HG03521 (cell line): ENCODE measurements at regions not wholly inside any gene's neighbourhood (a gene's known extent, or its start where the extent isn't known, plus 50 kb on each side); places are given as distances from the start of the nearest gene placed in this dataset.
A peak's percentile ranks its signal among the peaks of the same experiment; 100 is the strongest.
"Not testable (repeated sequence)": the region's sequence is repeated elsewhere in the genome, so short reads cannot be mapped to it uniquely, and the experiment has no call there.

Experiments
- ATAC-seq: cut with Tn5 transposase; IDR thresholded peaks from one replicate; pipeline ENCODE4 v1.9.1; 2021; ENCODE audit warnings: mild to moderate bottlenecking, moderate library complexity; ENCODE audit not compliant: unreplicated experiment

GRCh38 chr12:105681341-105681740 is 350.9 kb downstream of the C12orf75 start:
- ATAC-seq, result no peak

- not testable (repeated sequence) for ATAC-seq
Measured at GRCh38 chr12:105682821-105683220, 352.3 kb downstream of the C12orf75 start.

GRCh38 chr12:105683836-105684235 is 353.3 kb downstream of the C12orf75 start:
- not testable (repeated sequence) for ATAC-seq

GRCh38 chr12:105698075-105698474 is 367.6 kb downstream of the C12orf75 start:
- ATAC-seq, result no peak

- ATAC-seq, result no peak
Measured at GRCh38 chr12:105699209-105699608, 368.7 kb downstream of the C12orf75 start.

- no peak for ATAC-seq
Measured at GRCh38 chr12:105704787-105705186, 374.3 kb downstream of the C12orf75 start.

- no peak for ATAC-seq
Measured at GRCh38 chr12:105705235-105705634, 374.7 kb downstream of the C12orf75 start.

- no peak for ATAC-seq
Measured at GRCh38 chr12:105705765-105706164, 375.3 kb downstream of the C12orf75 start.

- no peak for ATAC-seq
Measured at GRCh38 chr12:105706321-105706972, 376.0 kb downstream of the C12orf75 start.

GRCh38 chr12:105706973-105707334 is 376.5 kb downstream of the C12orf75 start:
- ATAC-seq, result no peak

- no peak for ATAC-seq
Measured at GRCh38 chr12:105713606-105714305, 383.3 kb downstream of the C12orf75 start.

- no peak for ATAC-seq
Measured at GRCh38 chr12:105716621-105717020, 386.1 kb downstream of the C12orf75 start.

GRCh38 chr12:105721051-105721825 is 390.7 kb downstream of the C12orf75 start:
- peak; percentile 48 for ATAC-seq

- peak; percentile 40 for ATAC-seq
Measured at GRCh38 chr12:105721891-105722290, 391.4 kb downstream of the C12orf75 start.

- no peak for ATAC-seq
Measured at GRCh38 chr12:105723066-105723465, 392.6 kb downstream of the C12orf75 start.

- ATAC-seq, result no peak
Measured at GRCh38 chr12:105723494-105723893, 393.0 kb downstream of the C12orf75 start.

GRCh38 chr12:105724641-105725040 is 394.1 kb downstream of the C12orf75 start:
- ATAC-seq, result no peak

GRCh38 chr12:105725054-105725453 is 394.6 kb downstream of the C12orf75 start:
- no peak for ATAC-seq

- ATAC-seq, result no peak
Measured at GRCh38 chr12:105729181-105729771, 398.8 kb downstream of the C12orf75 start.

GRCh38 chr12:105729926-105730325 is 399.4 kb downstream of the C12orf75 start:
- ATAC-seq, result no peak

GRCh38 chr12:105733579-105733978 is 403.1 kb downstream of the C12orf75 start:
- no peak for ATAC-seq
